ENCODE measurements at regions not wholly inside any gene's neighbourhood (a gene's known extent, or its start where the extent isn't known, plus 50 kb on each side); places are given as distances from the start of the nearest gene placed in this dataset.
A peak's percentile ranks its signal among the peaks of the same experiment; 100 is the strongest.
"Not testable (repeated sequence)": the region's sequence is repeated elsewhere in the genome, so short reads cannot be mapped to it uniquely, and the experiment has no call there.

GRCh38 chrX:56462389-56462788, 101.0 kb upstream of the UBQLN2 start:
- Mint-ChIP-seq H3K4me1 (no peaks in the 10 kb centered on the region), H3K27me3 (ENCODE audit: low read depth, poor library complexity) (peaks cover 5% of the 10 kb centered on the region), H3K36me3 (ENCODE audit: low read depth) (no peaks in the 10 kb centered on the region), H3K4me3 (no peak overlapping the region), H3K9me3 (peaks cover 75% of the 10 kb centered on the region), H3K27ac (no peak overlapping the region)
- no peak for DNase-seq
- TF ChIP-seq, protein P1, sequence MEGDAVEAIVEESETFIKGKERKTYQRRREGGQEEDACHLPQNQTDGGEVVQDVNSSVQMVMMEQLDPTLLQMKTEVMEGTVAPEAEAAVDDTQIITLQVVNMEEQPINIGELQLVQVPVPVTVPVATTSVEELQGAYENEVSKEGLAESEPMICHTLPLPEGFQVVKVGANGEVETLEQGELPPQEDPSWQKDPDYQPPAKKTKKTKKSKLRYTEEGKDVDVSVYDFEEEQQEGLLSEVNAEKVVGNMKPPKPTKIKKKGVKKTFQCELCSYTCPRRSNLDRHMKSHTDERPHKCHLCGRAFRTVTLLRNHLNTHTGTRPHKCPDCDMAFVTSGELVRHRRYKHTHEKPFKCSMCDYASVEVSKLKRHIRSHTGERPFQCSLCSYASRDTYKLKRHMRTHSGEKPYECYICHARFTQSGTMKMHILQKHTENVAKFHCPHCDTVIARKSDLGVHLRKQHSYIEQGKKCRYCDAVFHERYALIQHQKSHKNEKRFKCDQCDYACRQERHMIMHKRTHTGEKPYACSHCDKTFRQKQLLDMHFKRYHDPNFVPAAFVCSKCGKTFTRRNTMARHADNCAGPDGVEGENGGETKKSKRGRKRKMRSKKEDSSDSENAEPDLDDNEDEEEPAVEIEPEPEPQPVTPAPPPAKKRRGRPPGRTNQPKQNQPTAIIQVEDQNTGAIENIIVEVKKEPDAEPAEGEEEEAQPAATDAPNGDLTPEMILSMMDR (IDR thresholded peaks at IDR 0.05): no peak

- H3K4me1 Mint-ChIP-seq: no peaks in the 10 kb centered on the region
- no peak for DNase-seq
- no peak overlapping the region for H3K4me3 Mint-ChIP-seq
- H3K9me3 Mint-ChIP-seq: peaks cover 80% of the 10 kb centered on the region
- H3K27ac Mint-ChIP-seq: peak overlapping the region; percentile 68
- H3K36me3 Mint-ChIP-seq (ENCODE audit: low read depth): no peaks in the 10 kb centered on the region
- TF ChIP-seq, protein P1 (IDR thresholded peaks at IDR 0.05): no peak
- H3K27me3 Mint-ChIP-seq (ENCODE audit: low read depth, poor library complexity): no peaks in the 10 kb centered on the region
Observed at GRCh38 chrX:56468441-56468840, 95.0 kb upstream of the UBQLN2 start.

GRCh38 chrX:56494923-56495322, 68.5 kb upstream of the UBQLN2 start:
- H3K4me3 Mint-ChIP-seq: not testable (repeated sequence)
- peaks cover 73% of the 10 kb centered on the region for H3K9me3 Mint-ChIP-seq

GRCh38 chrX:56498756-56499155, 64.7 kb upstream of the UBQLN2 start:
- Mint-ChIP-seq H3K4me1 (no peaks in the 10 kb centered on the region), H3K4me3 (no peak overlapping the region), H3K9me3 (peaks cover 67% of the 10 kb centered on the region), H3K27ac (no peak overlapping the region), H3K36me3 (ENCODE audit: low read depth) (no peaks in the 10 kb centered on the region), H3K27me3 (ENCODE audit: low read depth, poor library complexity) (no peaks in the 10 kb centered on the region)
- no peak for DNase-seq
- TF ChIP-seq, protein P1 (IDR thresholded peaks at IDR 0.05): no peak

More at GRCh38 chrX:56494923-56495322, 68.5 kb upstream of the UBQLN2 start:
- not testable (repeated sequence) for H3K27me3 Mint-ChIP-seq (ENCODE audit: low read depth, poor library complexity); H3K27ac Mint-ChIP-seq; H3K4me1 Mint-ChIP-seq; H3K36me3 Mint-ChIP-seq (ENCODE audit: low read depth); DNase-seq

- Mint-ChIP-seq H3K9me3 (peaks cover 67% of the 10 kb centered on the region), H3K27ac (no peak overlapping the region), H3K4me1 (no peaks in the 10 kb centered on the region), H3K27me3 (ENCODE audit: low read depth, poor library complexity) (no peaks in the 10 kb centered on the region), H3K4me3 (no peak overlapping the region), H3K36me3 (ENCODE audit: low read depth) (no peaks in the 10 kb centered on the region)
- DNase-seq: no peak
- TF ChIP-seq, protein P1 (IDR thresholded peaks at IDR 0.05): no peak
Observed at GRCh38 chrX:56499372-56499771, 64.1 kb upstream of the UBQLN2 start.

DNA sequence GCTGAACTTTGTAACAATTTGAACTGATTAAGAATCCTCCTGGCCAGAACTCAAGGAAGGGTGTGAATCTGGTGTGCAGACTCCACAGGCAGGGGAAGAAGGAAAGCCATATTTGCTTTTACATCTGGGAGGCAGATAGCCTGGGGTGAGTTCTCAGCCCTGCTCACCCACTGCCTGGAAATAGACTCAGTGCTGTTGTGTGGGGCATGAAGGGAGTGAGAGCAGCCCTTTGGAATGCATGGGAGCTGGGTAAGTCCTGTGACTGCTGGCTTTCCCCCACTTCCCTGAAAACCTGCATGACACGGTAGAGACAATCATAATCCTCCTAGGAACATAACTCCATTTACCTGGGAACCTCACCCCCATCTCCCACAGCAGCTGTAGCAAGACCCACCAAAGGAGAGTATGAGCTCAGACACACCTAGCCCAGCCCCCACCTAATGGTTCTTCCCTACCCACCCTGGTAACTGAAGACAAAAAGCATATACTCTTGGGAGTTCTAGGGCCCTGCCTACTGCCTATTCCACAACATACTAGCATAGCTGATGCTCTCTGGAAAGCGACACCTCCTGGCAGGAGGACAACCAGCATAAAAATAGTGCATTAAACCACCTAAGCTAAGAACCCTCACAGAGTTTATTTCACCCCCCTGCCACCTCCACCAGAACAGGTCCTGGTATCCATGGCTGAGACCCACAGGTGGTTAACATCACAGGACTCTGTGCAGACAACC, 59.3 kb upstream of the UBQLN2 start:
- Mint-ChIP-seq H3K4me3 (no peak overlapping the region), H3K27ac (no peak overlapping the region), H3K4me1 (no peaks in the 10 kb centered on the region), H3K27me3 (ENCODE audit: low read depth, poor library complexity) (no peaks in the 10 kb centered on the region), H3K9me3 (peaks cover 84% of the 10 kb centered on the region), H3K36me3 (ENCODE audit: low read depth) (no peaks in the 10 kb centered on the region)
- DNase-seq: no peak
- TF ChIP-seq, protein P1 (IDR thresholded peaks at IDR 0.05): no peak
